Vagina (tissue), 2 donors: ENCODE measurements at regions not wholly inside any gene's neighbourhood (a gene's known extent, or its start where the extent isn't known, plus 50 kb on each side); places are given as distances from the start of the nearest gene placed in this dataset.

ENCODE experiments used
- CTCF ChIP-seq, 3 experiments: fragments of 450-650 bp in 2 of 3; fragments of 200-600 bp in 1 of 3; sonication (generic) in 1 of 3; IDR thresholded peaks; one replicate each; pipeline ENCODE4 v1.5.1; 2017 to 2019; ENCODE audit warnings: antibody characterized with exemption in 3 of 3, mild to moderate bottlenecking in 2 of 3, moderate library complexity in 2 of 3
- POLR2A ChIP-seq, 2 donors: fragments of 450-650 bp; IDR thresholded peaks; one replicate each; pipeline ENCODE4 v1.6.1; 2017; ENCODE audit warnings: antibody characterized with exemption in 2 of 2, mild to moderate bottlenecking in 2 of 2, moderate library complexity in 2 of 2
- POLR2AphosphoS5 ChIP-seq, 2 donors: sonication (generic); formaldehyde crosslinking; IDR thresholded peaks; one replicate each; pipeline ENCODE4 v1.9.0; 2017; ENCODE audit warnings: antibody characterized with exemption in 2 of 2, mild to moderate bottlenecking in 2 of 2, low read depth in 1 of 2; ENCODE audit not compliant: insufficient read depth in 1 of 2

- TF ChIP-seq CTCF (IDR thresholded peaks at IDR 0.05) (no peak), POLR2AphosphoS5 (IDR thresholded peaks at IDR 0.05; ENCODE audit: insufficient read depth in 1 of 2, low read depth in 1 of 2) (no peak), POLR2A (IDR thresholded peaks at IDR 0.05) (no peak)
Measured at GRCh38 chr4:3852711-3853110, 86.5 kb downstream of the ADRA2C start.
